Stomach (tissue), 4 donors: ENCODE measurements at regions not wholly inside any gene's neighbourhood (a gene's known extent, or its start where the extent isn't known, plus 50 kb on each side); places are given as distances from the start of the nearest gene placed in this dataset.

Experiments used
- EP300 ChIP-seq: sonication (generic); formaldehyde crosslinking; IDR thresholded peaks from one replicate; pipeline ENCODE4 v1.6.1; 2017; ENCODE audit warnings: antibody characterized with exemption
- POLR2A ChIP-seq, 4 donors: fragments of 450-650 bp; IDR thresholded peaks; one replicate each; pipeline ENCODE4 v1.6.1; 2016; ENCODE audit warnings: antibody characterized with exemption in 4 of 4, control low read depth in 2 of 4, mild to moderate bottlenecking in 1 of 4, moderate library complexity in 1 of 4
- TF ChIP-seq, protein P1 (sequence below), 7 experiments: fragments of 450-650 bp in 4 of 7; fragments of 200-600 bp in 3 of 7; sonication (generic) in 3 of 7; IDR thresholded peaks; one replicate each; pipeline ENCODE4 v1.5.1; 2016 to 2019; ENCODE audit warnings: antibody characterized with exemption in 7 of 7, control low read depth in 2 of 7, mild to moderate bottlenecking in 1 of 7

DNA sequence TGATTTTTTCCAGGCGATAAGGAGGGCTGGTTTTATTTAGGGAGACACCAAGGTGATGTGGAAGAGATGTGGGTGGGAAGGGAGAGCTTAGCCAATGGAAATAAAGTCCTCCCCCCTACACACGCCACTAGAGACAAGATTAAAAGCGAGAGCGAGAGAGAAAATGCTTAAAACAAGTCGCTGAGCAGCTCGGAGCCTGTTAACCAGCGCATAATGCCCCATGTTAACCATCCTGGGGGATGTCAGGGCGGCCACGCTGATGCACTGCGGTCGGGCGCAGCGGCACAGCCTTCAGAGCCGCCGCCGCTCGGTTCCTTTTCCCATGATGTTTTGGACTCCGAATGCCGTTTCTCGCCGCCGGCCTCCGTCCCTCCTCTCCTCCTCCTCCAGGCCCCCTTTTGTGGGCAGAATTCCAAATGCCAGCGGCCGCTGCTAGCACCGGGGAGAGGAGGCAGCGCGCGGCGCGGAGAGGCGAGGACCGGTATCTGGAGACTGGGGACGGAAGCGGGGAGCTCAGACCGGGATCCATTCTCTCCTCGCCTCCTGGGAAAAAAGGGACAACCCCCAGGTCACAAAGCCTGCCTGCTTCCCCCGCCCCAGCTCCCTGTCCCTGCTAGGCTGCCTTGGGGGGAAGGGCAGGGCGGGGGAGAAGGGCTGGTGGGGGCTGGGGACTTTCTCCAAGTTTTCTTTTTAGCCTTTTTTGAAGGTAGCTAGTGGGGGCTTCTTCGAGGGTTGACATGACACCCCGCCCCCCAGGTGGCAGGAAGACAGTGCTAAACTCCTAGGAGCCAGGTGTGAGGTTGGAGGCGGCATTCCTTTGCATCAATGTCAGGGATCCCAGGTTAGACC lies 98.1 kb upstream of the CCL2 start:
- TF ChIP-seq, protein P1, sequence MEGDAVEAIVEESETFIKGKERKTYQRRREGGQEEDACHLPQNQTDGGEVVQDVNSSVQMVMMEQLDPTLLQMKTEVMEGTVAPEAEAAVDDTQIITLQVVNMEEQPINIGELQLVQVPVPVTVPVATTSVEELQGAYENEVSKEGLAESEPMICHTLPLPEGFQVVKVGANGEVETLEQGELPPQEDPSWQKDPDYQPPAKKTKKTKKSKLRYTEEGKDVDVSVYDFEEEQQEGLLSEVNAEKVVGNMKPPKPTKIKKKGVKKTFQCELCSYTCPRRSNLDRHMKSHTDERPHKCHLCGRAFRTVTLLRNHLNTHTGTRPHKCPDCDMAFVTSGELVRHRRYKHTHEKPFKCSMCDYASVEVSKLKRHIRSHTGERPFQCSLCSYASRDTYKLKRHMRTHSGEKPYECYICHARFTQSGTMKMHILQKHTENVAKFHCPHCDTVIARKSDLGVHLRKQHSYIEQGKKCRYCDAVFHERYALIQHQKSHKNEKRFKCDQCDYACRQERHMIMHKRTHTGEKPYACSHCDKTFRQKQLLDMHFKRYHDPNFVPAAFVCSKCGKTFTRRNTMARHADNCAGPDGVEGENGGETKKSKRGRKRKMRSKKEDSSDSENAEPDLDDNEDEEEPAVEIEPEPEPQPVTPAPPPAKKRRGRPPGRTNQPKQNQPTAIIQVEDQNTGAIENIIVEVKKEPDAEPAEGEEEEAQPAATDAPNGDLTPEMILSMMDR (IDR thresholded peaks at IDR 0.05): no peak
- TF ChIP-seq EP300 (no peak), POLR2A (IDR thresholded peaks at IDR 0.05) (no peak)
